Activated CD4-positive, alpha-beta T cell treated with anti-CD3 and anti-CD28 coated beads for 24 hours (primary cell): ENCODE measurements at regions not wholly inside any gene's neighbourhood (a gene's known extent, or its start where the extent isn't known, plus 50 kb on each side); places are given as distances from the start of the nearest gene placed in this dataset.

Experiments
- DNase-seq, 2 donors: peaks; one replicate each; pipeline ENCODE4 v3.0.0-alpha.2; 2020; ENCODE audit warnings: low read depth in 2 of 2

DNA sequence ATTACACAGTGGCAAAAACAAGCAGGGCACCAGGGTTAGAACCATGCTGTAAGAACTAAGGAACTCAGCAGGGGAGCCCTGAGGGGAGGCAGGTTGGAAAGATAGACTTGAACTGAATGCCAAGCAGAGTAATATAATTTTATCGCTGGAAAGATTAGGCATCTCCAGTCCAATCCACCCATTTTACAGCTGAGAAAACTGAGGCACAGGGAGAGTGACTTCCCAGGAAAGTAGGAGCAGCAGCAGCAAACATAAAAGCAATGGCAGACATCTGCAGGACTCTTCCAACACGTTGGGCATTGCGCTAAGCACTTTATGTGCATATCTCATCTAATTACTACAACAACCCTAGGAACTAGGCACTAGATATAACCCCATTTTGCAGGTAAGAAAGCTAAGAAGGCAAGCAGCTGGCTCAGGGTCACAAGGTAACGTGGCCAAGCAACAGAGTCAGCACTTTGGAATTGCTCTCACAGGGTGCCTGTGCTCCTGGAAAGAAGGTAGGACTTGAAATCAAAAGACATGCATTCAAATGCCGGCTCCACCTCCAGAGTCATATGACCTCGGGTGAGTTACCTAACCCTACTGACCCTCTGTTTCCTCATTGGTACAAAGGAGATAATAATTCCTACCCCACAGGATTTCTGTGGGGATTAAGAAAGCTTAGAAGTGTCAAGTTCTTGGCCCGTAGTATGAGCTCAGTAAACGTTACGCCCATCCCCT lies 215.3 kb downstream of the BARX2 start:
- no peak for DNase-seq

GRCh38 chr11:129591527-129591926 lies 215.9 kb downstream of the BARX2 start:
- DNase-seq: no peak

DNA sequence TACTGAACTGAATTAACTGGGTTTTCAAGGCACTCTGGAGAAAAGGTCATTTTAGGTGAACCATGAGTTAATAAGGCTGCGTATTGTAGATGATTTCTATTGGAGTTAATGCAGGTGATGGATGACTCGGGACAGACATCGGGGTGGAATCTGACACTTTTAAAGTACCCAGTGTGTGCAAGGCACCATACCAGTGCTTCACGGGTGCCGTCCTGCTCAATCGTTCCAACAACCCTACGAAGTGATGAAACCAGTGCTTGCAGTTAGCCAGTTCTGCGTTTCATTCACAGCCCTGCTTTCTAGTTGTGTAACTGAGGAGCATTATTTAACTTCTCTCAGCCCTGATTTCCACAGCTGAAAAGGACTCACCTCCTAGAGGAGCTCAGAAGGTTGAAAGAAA lies 216.5 kb downstream of the BARX2 start:
- no peak for DNase-seq

DNA sequence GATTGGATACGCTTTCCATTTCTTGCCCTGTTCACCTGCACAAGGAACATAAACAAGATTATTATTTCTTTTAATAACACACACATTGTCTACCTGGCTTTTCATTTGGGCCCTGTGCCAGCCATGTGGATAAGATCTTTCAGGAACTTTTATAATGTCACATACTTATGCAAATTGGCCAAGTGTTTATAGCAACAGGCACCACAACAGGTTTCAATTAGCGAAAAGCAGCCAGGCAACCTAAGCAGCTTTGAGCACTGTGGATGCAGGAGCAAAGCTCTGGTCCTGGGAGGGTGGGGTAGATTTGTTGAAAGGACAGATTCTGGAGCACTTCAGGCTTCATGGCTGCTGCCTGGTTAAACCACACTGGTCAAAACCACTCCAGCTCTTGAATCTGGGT lies 217.4 kb downstream of the BARX2 start:
- DNase-seq: no peak

- no peak for DNase-seq
Observed at GRCh38 chr11:129595038-129595962, 219.7 kb downstream of the BARX2 start.

- no peak for DNase-seq
Observed at GRCh38 chr11:129596351-129596750, 219.3 kb upstream of the TMEM45B start.

GRCh38 chr11:129598378-129598777 lies 217.3 kb upstream of the TMEM45B start:
- no peak for DNase-seq

DNA sequence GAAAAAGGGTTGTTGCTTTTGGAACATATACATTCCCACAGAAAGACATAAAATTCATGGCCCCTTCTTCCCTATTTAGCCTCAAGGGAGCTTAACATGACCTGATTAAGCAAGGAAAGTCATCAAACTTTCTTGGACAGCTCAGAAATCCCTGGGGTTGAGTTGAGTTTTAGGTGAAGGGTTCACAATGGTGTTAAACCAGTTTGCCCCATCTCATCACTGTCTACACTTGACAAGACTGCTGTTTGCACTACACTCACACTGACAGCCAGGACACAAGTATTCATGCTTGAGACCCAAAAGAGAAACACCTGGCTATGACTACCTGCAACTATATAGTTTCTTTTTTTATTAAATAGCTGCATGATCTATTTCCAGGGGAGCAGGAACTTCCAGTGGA lies 209.8 kb upstream of the TMEM45B start:
- no peak for DNase-seq

GRCh38 chr11:129608711-129609110 lies 206.9 kb upstream of the TMEM45B start:
- DNase-seq: no peak

DNA sequence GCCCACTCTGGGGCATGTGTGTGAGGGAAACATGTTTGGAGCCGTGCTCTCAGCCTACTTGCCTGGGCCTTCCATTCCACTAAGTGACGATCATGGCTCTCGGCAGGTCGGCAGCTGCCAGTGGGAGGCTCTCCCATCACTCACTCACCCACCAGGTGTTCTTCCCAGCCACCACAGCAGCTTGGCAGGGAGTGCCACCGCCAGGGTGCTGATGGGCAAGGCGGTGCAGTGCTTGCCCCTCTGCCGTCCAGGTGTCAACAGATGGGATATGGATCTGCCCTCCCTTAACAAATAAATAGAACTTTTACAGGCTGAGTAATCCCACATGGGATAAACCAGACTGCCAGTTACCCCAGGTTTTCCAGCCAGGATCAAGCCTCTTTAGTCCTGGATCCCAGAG lies 205.5 kb upstream of the TMEM45B start:
- DNase-seq: no peak

DNA sequence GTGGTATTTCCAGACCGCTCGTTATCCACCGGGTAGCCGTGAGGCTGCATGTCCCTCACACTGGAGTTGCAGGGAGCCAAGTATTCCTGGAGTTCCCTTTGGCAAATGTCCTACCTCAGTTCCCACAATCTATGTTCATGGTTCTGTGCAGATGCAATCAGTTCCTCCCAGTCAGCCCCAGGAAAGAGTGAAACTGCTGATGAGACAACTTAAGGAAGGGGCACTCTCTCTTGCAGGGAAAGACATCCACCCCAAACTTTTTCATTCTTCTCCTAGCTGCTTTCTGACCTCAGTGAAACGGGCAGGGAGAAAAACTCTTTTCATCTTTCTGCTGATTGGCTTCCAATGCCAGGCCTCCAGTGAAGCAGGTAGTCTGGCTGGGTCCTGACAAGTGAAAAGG lies 205.1 kb upstream of the TMEM45B start:
- no peak for DNase-seq

DNA sequence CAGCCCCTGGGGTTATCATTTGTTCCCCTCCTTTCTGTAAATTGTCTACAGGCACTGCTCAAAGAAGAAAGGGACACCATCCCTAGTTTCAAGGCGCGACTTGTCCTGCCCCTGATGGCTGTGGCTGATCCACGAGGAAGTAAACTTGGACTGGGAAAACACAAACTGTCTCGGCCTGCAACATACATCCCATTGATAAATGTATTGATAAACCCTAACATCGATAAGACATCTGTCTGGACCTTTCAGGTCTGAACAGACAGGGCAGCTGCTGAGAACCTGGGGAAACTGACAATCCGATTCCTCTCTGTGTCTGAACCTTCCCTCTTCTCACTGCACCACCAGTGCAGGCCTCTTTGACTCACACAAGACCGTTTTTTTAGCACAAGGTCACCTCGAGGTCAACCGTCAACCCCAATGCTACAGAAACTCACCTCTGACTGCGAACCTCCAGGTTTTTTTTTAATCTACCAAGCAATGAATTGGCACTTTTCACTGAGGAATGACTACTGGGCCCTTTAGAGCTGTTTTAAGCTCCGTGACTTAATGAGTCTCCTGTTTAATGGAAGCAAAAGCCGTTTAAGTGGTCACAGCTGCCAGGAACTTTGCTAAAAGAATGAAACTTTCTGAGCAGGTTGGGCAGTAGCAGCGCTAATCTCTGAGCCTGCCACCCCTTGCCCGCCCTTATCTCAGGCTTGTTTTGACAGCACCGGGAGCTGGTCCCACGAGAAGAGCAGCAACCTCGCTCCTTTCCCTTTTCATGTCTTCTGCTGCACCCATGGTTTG lies 203.8 kb upstream of the TMEM45B start:
- DNase-seq: no peak

GRCh38 chr11:129612447-129612961 lies 203.1 kb upstream of the TMEM45B start:
- DNase-seq: no peak

DNA sequence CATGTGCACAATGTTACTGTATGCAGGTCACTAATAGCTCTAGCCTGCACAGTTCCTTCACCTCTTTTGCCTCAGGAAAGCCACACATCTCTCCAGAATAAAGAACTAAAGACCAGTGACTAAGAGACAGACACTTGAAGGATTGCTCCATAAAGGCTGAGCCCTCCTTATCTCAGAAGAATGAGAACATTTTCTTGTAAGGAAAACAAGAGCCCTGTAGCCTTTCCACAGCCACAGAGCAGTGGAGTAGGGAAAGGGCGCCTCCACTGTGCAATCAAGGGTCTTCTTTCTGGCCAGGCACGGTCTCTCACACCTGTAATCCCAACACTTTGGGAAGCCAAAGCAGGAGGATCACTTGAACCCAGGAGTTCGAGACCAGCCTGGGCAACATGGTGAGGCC lies 202.6 kb upstream of the TMEM45B start:
- no peak for DNase-seq

DNA sequence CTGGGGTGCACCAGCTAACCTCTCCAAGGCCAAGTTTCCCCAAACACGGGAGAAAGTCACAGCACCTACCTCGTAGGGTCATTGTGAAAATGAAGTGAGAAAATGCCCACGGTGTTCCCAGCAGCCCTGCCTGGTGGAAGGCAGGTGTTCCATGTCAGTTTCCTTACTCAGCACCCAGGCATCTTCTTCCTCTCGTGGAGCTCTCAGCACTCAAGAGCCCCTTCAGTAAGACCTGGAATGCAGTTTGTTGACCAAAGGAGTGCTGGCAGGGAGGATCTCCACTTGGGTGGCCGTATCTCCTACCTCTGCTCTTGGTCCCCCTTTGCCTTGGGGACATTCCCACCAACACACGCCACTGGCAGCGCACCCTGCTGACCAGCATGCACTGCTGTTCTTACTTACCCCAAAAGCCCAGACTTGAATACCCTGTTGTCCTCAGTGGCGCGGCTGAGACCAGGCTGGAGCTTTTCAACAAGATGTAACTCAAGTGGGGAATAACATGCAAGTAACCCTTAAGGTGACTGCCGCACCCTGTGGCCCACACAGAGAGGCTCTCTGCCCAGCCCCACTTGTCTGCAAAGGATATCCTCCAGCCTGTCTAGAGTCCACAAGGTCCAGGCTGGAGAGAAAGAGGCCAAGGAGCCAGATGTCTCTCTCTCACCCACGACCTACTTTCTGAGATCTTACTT lies 201.2 kb upstream of the TMEM45B start:
- DNase-seq: no peak

GRCh38 chr11:129618046-129618569 lies 197.5 kb upstream of the TMEM45B start:
- DNase-seq: no peak

DNA sequence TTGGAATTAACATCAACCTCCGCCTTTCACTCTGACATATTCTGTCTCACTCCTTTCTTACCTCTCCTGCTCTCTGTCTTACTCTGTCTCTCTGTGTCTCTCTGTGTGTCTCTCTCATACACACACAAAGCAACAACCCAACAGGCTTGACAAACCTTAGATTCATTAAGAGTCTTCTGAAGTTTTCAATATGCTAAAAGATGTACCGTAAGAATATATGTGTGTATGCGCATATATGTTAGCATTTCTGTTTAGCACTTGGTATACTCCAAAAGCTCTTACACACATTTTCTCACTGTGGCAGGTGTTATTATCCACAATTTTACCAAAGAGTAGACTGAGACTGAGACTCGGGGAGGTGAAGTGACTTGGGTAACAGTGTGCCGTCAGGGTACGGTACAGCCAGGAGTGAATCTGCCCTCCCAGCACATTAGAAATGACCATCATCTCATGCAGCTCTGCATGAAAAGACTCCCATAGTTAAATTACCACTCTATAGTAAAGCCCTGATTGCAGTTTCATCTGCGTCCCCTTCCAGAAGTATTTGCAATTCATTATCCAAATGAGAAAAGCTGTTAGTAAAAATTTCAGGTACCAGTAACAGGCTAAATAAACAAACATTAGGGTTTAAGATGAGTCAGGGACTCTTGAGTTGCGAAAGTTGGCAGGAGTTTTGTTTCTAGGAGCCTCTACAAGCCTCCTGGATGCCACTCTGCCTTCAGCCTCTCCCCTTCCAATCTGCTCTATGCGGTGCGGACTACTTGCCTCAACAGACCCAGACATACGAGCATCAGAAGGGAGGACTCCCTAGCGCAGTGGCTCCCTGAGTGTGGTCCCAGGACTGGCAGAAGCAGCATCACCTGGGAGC lies 195.2 kb upstream of the TMEM45B start:
- DNase-seq: no peak

GRCh38 chr11:129625930-129626329 lies 189.7 kb upstream of the TMEM45B start:
- no peak for DNase-seq

DNA sequence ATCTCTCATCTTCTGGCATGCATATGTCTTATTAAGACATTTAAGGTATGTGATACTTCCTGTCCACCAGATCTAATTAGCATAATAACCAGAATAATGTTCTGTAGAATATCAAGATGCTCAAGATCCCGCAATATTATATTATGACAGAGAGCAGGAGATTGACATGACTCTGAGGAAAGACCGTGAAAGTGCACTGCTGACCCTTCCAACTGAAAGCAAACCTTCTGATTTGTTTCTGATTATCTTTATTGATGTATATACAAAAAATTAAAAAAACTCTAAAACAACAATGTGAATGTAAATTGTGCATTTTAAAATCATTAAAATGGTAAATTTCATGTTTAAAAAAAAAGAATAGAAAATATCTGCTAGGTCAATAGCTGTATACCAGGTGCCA lies 184.4 kb upstream of the TMEM45B start:
- DNase-seq: no peak

GRCh38 chr11:129636926-129637325 lies 178.7 kb upstream of the TMEM45B start:
- no peak for DNase-seq
